DOHH2 (cell line): ENCODE measurements at regions not wholly inside any gene's neighbourhood (a gene's known extent, or its start where the extent isn't known, plus 50 kb on each side); places are given as distances from the start of the nearest gene placed in this dataset.

Experiments used
- H3F3A ChIP-seq: fragments of 200-600 bp; sonication (generic), shearing (Covaris generic); 2 replicates; pipeline ENCODE4 v1.6.0; 2016; ENCODE audit warnings: antibody characterized with exemption, mild to moderate bottlenecking; ENCODE audit not compliant: control insufficient read depth, insufficient read depth
- H3K27ac ChIP-seq: fragments of 200-600 bp; sonication (generic); 2 replicates; pipeline ENCODE4 v1.5.1; 2014; ENCODE audit warnings: low read depth, mild to moderate bottlenecking, low read length, moderate library complexity
- H3K27me3 ChIP-seq: fragments of 200-600 bp; sonication (generic); 2 replicates; pipeline ENCODE4 v1.6.1; 2014; ENCODE audit warnings: mild to moderate bottlenecking, low read length, mixed read lengths; ENCODE audit not compliant: control insufficient read depth
- H3K36me3 ChIP-seq: fragments of 200-600 bp; sonication (generic); 2 replicates; pipeline ENCODE4 v1.6.1; 2014; ENCODE audit warnings: mild to moderate bottlenecking, low read length, moderate library complexity, mixed read lengths; ENCODE audit not compliant: control insufficient read depth
- H3K4me1 ChIP-seq: fragments of 200-600 bp; sonication (generic); 2 replicates; pipeline ENCODE4 v1.6.1; 2014; ENCODE audit warnings: mild to moderate bottlenecking, low read length, mixed read lengths; ENCODE audit not compliant: control insufficient read depth
- H3K4me2 ChIP-seq: fragments of 200-600 bp; sonication (generic); 2 replicates; pipeline ENCODE4 v1.6.0; 2014; ENCODE audit warnings: mild to moderate bottlenecking, low read length, moderate library complexity
- H3K4me3 ChIP-seq: fragments of 200-600 bp; sonication (generic); 2 replicates; pipeline ENCODE4 v1.5.1; 2014; ENCODE audit warnings: mild to moderate bottlenecking, low read length, mixed read lengths
- H3K79me2 ChIP-seq: fragments of 200-600 bp; sonication (generic); 2 replicates; pipeline ENCODE4 v1.6.1; 2014; ENCODE audit warnings: mild to moderate bottlenecking, low read length, mixed read lengths; ENCODE audit not compliant: control insufficient read depth
- H3K9me2 ChIP-seq: fragments of 200-600 bp; sonication (generic); replicated peaks from 2 replicates; pipeline ENCODE4 v1.6.1; 2014; ENCODE audit warnings: mild to moderate bottlenecking, low read length, mixed read lengths; ENCODE audit not compliant: control insufficient read depth
- H3K9me3 ChIP-seq: fragments of 200-600 bp; sonication (generic); 2 replicates; pipeline ENCODE4 v1.6.1; 2014; ENCODE audit warnings: antibody characterized with exemption, low read length, mixed read lengths; ENCODE audit not compliant: control insufficient read depth, insufficient read depth
- H4K20me1 ChIP-seq: fragments of 200-600 bp; sonication (generic); 2 replicates; pipeline ENCODE4 v1.6.0; 2014; ENCODE audit warnings: low read depth, mild to moderate bottlenecking, antibody characterized with exemption, low read length, moderate library complexity; ENCODE audit not compliant: control insufficient read depth, insufficient read depth
- EZH2phosphoT487 ChIP-seq: fragments of 200-600 bp; sonication (generic); IDR thresholded peaks from 2 replicates; pipeline ENCODE4 v1.6.1; 2017; ENCODE audit warnings: borderline replicate concordance, mild to moderate bottlenecking, antibody characterized with exemption, low read length, moderate library complexity, mixed read lengths
- TF ChIP-seq, protein P1 (sequence below): fragments of 200-600 bp; sonication (generic); IDR thresholded peaks from one replicate; pipeline ENCODE4 v1.5.1; 2014; ENCODE audit warnings: antibody characterized with exemption, mild to moderate bottlenecking, low read depth, low read length; ENCODE audit not compliant: poor library complexity, severe bottlenecking

DNA sequence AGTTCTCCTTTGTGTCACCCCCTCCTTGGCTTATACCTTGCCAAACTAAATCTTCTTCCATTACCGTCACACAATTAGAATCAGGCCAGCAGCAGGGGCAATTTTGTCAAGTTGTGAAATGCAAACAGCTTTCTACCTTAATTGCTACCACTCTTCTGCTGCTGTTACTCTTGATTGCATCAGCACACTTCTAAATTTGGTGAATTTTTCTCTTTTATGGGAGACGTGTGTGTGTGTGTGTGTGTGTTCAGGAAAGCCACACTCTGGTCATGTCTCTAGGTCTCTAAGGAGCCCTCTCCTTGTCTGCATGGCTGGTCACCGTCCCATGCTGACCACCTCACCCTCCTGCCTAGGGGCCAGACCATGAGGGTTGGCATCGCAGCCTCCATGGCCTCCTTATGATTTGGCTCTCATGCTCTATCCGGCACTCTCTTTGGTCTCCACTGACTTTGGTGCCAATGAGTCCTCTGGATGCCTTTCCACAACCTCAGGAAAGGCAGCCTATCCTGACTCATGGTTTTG lies 87.7 kb downstream of the GATA6 start:
- Histone ChIP-seq H3K4me2 (no peak overlapping the region), H3K27me3 (no peaks in the 10 kb centered on the region), H3K9me2 (no peaks in the 10 kb centered on the region), H3K79me2 (no peaks in the 10 kb centered on the region), H3K9me3 (no peaks in the 10 kb centered on the region), H4K20me1 (no peaks in the 10 kb centered on the region), H3F3A (no peaks in the 10 kb centered on the region), H3K4me3 (no peak overlapping the region), H3K4me1 (no peaks in the 10 kb centered on the region), H3K36me3 (no peaks in the 10 kb centered on the region), H3K27ac (no peak overlapping the region)
- TF ChIP-seq, protein P1, sequence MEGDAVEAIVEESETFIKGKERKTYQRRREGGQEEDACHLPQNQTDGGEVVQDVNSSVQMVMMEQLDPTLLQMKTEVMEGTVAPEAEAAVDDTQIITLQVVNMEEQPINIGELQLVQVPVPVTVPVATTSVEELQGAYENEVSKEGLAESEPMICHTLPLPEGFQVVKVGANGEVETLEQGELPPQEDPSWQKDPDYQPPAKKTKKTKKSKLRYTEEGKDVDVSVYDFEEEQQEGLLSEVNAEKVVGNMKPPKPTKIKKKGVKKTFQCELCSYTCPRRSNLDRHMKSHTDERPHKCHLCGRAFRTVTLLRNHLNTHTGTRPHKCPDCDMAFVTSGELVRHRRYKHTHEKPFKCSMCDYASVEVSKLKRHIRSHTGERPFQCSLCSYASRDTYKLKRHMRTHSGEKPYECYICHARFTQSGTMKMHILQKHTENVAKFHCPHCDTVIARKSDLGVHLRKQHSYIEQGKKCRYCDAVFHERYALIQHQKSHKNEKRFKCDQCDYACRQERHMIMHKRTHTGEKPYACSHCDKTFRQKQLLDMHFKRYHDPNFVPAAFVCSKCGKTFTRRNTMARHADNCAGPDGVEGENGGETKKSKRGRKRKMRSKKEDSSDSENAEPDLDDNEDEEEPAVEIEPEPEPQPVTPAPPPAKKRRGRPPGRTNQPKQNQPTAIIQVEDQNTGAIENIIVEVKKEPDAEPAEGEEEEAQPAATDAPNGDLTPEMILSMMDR = no peak
- TF ChIP-seq EZH2phosphoT487 = no peak

DNA sequence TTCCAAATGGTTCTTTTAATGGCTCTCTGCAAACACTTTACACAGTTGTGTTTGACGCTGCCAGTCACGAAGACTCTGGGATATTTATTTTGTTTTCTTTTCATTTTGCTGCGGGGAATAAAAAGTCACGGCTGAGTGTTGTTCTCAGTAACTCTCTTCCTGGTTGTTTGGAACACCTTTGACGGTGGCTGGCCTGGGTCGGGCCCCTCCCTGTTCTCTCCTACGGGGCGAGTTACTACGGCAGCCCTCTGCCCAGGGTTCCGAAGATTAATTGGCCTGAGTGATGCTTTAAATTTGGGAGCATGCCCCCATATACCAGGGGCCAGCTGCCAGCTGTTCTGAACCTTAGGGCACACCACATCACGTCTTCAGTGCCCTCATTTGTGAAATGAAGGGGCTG lies 84.7 kb downstream of the GATA6 start:
- Histone ChIP-seq H3K9me3 (no peaks in the 10 kb centered on the region), H3K9me2 (no peaks in the 10 kb centered on the region), H3K79me2 (no peaks in the 10 kb centered on the region), H3K36me3 (no peaks in the 10 kb centered on the region), H4K20me1 (no peaks in the 10 kb centered on the region), H3K27ac (no peak overlapping the region), H3K4me3 (no peak overlapping the region), H3K27me3 (no peaks in the 10 kb centered on the region), H3K4me1 (no peaks in the 10 kb centered on the region), H3K4me2 (no peak overlapping the region), H3F3A (no peaks in the 10 kb centered on the region)
- TF ChIP-seq, protein P1 = no peak
- TF ChIP-seq EZH2phosphoT487 = no peak

DNA sequence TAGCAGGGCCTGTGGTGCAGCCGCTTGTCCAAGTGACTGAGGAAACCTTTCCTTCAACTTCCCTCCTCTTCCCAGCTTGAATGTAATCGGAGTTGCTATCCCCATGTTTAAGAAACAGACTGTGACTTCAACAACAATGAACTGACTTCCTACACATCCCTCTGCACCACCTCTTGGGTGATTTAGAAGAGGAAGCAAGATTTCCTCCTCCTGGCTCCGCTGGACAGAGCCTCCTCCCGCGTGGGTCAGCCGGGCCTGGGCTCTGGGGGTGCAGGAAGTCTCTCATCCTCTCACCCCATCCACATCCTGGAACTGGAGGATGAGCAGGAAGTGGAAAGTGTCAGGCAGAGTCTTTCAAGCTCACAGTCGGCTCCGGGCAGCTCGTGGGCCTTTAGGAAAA lies 84.3 kb downstream of the GATA6 start:
- Histone ChIP-seq H3K4me1 (no peaks in the 10 kb centered on the region), H3F3A (no peaks in the 10 kb centered on the region), H4K20me1 (no peaks in the 10 kb centered on the region), H3K9me3 (no peaks in the 10 kb centered on the region), H3K9me2 (no peaks in the 10 kb centered on the region), H3K27ac (no peak overlapping the region), H3K4me2 (no peak overlapping the region), H3K79me2 (no peaks in the 10 kb centered on the region), H3K36me3 (no peaks in the 10 kb centered on the region), H3K4me3 (no peak overlapping the region), H3K27me3 (no peaks in the 10 kb centered on the region)
- TF ChIP-seq, protein P1 = no peak
- no peak for TF ChIP-seq EZH2phosphoT487
